ENCODE measurements at regions not wholly inside any gene's neighbourhood (a gene's known extent, or its start where the extent isn't known, plus 50 kb on each side); places are given as distances from the start of the nearest gene placed in this dataset.

DNA sequence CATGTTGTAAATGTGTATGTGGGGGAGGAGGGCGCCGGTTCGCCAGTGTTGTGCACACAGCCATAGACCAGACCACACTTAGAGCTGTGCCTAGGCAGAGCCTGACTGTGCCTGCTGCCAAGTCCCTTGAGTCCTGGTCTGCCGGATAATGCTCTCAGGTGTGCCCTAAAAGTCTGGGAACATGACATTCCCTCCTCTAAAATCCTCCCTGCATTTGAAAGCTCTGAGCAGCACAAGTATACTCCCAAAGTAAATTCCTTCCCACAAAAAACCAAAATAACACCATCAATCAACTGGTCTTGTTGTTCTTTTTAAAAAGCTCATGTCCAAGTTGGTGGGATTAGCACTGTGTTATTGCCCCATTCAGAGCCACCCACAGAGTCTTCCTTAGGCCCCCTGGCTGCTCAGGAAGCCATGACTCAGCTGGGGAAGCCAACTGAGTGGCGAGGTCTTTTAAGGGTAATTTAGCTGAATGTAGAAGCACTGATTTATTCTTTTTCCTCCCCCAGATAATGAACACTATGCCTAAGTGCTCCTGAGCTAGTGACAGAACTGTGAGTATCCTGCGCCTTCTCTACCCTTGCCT, 147.8 kb upstream of the MCTP2 start:
- Histone ChIP-seq H3K9me3 (ENCODE audit: control insufficient read depth in 2 of 2, insufficient read depth in 1 of 2, low read depth in 1 of 2, low read length in 1 of 2) (peaks cover 0 to 2% of the 10 kb centered on the region in 2 donors), H3K27me3 (ENCODE audit: control insufficient read depth in 1 of 2, insufficient read depth in 2 of 2, low read length in 2 of 2) (no peaks in the 10 kb centered on the region), H3K4me1 (ENCODE audit: control insufficient read depth in 2 of 2, insufficient read depth in 2 of 2, low read length in 1 of 2) (peaks cover 0 to 7% of the 10 kb centered on the region in 2 donors), H3K36me3 (ENCODE audit: control insufficient read depth in 2 of 2, insufficient read depth in 2 of 2, low read length in 1 of 2) (no peaks in the 10 kb centered on the region), H3K27ac (ENCODE audit: low read depth in 2 of 2, low read length in 1 of 2) (peak overlapping the region; percentile 31 to 37), H3K4me3 (ENCODE audit: low read depth in 1 of 2, low read length in 2 of 2) (no peak overlapping the region)
- 64 to 66% methylated on average over 6 of the region's 6 CpGs for WGBS, 2 donors

DNA sequence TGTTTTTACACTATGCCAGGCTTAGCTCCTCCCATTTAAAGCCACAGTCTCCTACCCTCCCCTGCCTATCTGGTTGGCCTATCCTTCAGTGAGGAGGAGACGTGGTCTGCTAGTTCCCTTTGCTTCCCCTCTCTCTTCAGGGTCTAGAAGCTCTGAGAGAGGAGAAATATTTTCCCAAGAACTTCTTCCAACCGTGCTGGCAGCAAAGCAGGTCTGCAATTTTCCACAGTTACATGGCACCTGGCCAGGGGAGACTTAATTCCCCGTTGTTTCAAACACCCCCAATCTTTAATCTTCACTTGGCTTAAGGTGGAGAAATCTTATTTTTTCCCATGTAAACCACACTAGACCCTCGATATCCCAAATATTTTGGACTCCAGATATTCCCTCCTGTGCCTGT, 149.5 kb upstream of the MCTP2 start:
- peaks cover 0 to 7% of the 10 kb centered on the region in 2 donors for H3K4me1 ChIP-seq (ENCODE audit: control insufficient read depth in 2 of 2, insufficient read depth in 2 of 2, low read length in 1 of 2)
- no peak overlapping the region for H3K4me3 ChIP-seq (ENCODE audit: low read depth in 1 of 2, low read length in 2 of 2)
- H3K27me3 ChIP-seq (ENCODE audit: control insufficient read depth in 1 of 2, insufficient read depth in 2 of 2, low read length in 2 of 2): no peaks in the 10 kb centered on the region
- peaks cover 0 to 2% of the 10 kb centered on the region in 2 donors for H3K9me3 ChIP-seq (ENCODE audit: control insufficient read depth in 2 of 2, insufficient read depth in 1 of 2, low read depth in 1 of 2, low read length in 1 of 2)
- no peaks in the 10 kb centered on the region for H3K36me3 ChIP-seq (ENCODE audit: control insufficient read depth in 2 of 2, insufficient read depth in 2 of 2, low read length in 1 of 2)
- H3K27ac ChIP-seq (ENCODE audit: low read depth in 2 of 2, low read length in 1 of 2): peak overlapping the region in 1 of 2 donors; percentile 3
- WGBS, 2 donors: 47% methylated on average over 4 of the region's 4 CpGs

DNA sequence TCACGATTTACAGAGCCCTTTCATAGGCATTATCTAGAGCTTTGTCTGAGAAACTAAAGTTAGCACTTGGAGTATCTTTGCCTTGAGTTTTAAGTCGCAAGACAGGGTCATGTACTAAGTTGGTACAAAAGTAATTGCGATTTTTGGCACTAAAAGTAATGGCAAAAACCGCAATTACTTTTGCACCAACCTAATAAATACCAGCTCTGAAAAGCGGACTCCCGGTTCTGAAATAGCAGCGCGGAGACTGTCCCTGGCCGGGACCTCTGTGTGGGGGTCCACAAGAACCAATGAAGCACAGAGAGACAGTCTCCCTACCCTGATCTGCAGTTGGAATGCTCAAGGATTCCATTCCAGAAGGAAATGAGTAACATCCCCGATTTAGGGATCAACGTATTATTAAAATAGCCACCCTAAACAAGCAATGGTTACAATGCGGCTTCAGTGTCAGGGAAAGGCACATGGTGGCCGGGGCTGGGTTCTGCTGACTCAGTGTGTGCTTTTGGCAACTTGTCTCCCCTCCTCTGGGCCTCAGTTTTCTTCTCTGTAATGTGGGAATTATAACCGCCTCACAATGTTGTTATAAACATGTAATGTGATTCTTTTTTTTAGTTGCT, 150.3 kb upstream of the MCTP2 start:
- 77% methylated on average over 14 of the region's 14 CpGs for WGBS, 2 donors
- peaks cover 0 to 7% of the 10 kb centered on the region in 2 donors for H3K4me1 ChIP-seq (ENCODE audit: control insufficient read depth in 2 of 2, insufficient read depth in 2 of 2, low read length in 1 of 2)
- H3K9me3 ChIP-seq (ENCODE audit: control insufficient read depth in 2 of 2, insufficient read depth in 1 of 2, low read depth in 1 of 2, low read length in 1 of 2): peaks cover 0 to 2% of the 10 kb centered on the region in 2 donors
- no peaks in the 10 kb centered on the region for H3K36me3 ChIP-seq (ENCODE audit: control insufficient read depth in 2 of 2, insufficient read depth in 2 of 2, low read length in 1 of 2)
- H3K4me3 ChIP-seq (ENCODE audit: low read depth in 1 of 2, low read length in 2 of 2): peak overlapping the region in 1 of 2 donors; percentile 0
- H3K27me3 ChIP-seq (ENCODE audit: control insufficient read depth in 1 of 2, insufficient read depth in 2 of 2, low read length in 2 of 2): no peaks in the 10 kb centered on the region
- H3K27ac ChIP-seq (ENCODE audit: low read depth in 2 of 2, low read length in 1 of 2): peak overlapping the region; percentile 84 to 92

DNA sequence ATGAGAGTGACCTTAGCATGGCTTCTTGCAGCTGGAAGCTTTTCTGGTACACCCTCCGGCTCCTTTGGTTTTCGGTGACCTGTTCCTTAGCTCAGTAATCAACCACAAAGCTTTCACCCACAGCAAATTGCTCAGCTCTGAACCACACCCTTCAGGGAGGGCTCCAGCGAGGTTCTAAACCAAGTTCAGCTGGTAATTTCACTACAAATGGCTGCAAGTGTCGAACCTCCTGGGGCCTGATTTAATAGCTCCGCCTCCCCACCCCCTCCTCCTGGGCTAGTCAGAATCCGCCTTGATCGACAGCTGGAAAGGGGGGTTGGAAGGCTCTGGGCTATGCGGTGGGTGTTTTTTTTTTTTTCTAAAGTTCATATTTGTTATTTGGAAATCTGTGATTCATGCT, 150.9 kb upstream of the MCTP2 start:
- 40 to 44% methylated on average over 8 of the region's 8 CpGs for WGBS, 2 donors
- peak overlapping the region; percentile 84 to 92 for H3K27ac ChIP-seq (ENCODE audit: low read depth in 2 of 2, low read length in 1 of 2)
- peaks cover 0 to 7% of the 10 kb centered on the region in 2 donors for H3K4me1 ChIP-seq (ENCODE audit: control insufficient read depth in 2 of 2, insufficient read depth in 2 of 2, low read length in 1 of 2)
- no peaks in the 10 kb centered on the region for H3K36me3 ChIP-seq (ENCODE audit: control insufficient read depth in 2 of 2, insufficient read depth in 2 of 2, low read length in 1 of 2)
- peak overlapping the region in 1 of 2 donors; percentile 0 for H3K4me3 ChIP-seq (ENCODE audit: low read depth in 1 of 2, low read length in 2 of 2)
- H3K27me3 ChIP-seq (ENCODE audit: control insufficient read depth in 1 of 2, insufficient read depth in 2 of 2, low read length in 2 of 2): no peaks in the 10 kb centered on the region
- peaks cover 0 to 2% of the 10 kb centered on the region in 2 donors for H3K9me3 ChIP-seq (ENCODE audit: control insufficient read depth in 2 of 2, insufficient read depth in 1 of 2, low read depth in 1 of 2, low read length in 1 of 2)

DNA sequence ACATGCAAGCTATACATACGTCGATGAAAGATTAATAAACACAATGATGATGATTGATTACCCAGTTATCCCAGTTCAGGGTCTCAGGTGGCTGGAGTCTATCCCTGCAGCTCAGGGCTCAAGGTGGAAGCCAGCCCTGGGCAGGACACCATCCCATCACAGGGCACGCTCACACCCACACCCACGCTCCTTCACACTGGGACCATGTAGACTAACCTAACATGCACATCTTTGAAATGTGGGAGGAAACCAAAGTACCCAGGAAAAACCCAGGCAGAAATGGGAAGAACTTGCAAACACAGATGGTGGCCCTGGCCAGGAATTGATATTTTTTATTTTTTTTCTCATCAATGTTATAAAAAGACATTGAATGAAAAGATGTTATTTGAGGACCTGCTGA, 151.4 kb upstream of the MCTP2 start:
- Histone ChIP-seq H3K4me1 (ENCODE audit: control insufficient read depth in 2 of 2, insufficient read depth in 2 of 2, low read length in 1 of 2) (peaks cover 0 to 7% of the 10 kb centered on the region in 2 donors), H3K4me3 (ENCODE audit: low read depth in 1 of 2, low read length in 2 of 2) (no peak overlapping the region), H3K9me3 (ENCODE audit: control insufficient read depth in 2 of 2, insufficient read depth in 1 of 2, low read depth in 1 of 2, low read length in 1 of 2) (peaks cover 0 to 2% of the 10 kb centered on the region in 2 donors), H3K36me3 (ENCODE audit: control insufficient read depth in 2 of 2, insufficient read depth in 2 of 2, low read length in 1 of 2) (no peaks in the 10 kb centered on the region), H3K27me3 (ENCODE audit: control insufficient read depth in 1 of 2, insufficient read depth in 2 of 2, low read length in 2 of 2) (no peaks in the 10 kb centered on the region), H3K27ac (ENCODE audit: low read depth in 2 of 2, low read length in 1 of 2) (peak overlapping the region; percentile 84 to 87)
- 77 to 83% methylated on average over 4 of the region's 4 CpGs for WGBS, 2 donors

DNA sequence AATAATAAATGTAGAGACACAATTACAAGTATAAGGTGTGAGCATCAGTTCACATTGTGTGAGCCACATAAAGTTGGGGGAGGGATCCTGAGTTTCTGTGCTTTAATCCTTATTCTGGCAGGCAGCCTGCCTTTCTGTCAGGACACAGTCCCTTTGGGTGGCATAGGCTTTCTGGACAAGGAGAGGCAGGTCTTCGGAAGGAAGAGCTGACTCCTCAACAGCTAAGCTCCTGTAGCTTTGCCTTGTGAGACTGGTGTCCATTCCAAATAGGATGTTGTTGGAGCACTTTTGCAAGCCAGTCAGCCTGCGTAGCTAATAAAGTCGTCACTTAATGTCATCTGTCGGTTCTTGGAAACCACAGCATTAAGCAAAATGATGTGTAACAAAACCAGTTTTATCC, 151.9 kb upstream of the MCTP2 start:
- 49 to 58% methylated on average over 4 of the region's 4 CpGs for WGBS, 2 donors
- peaks cover 0 to 2% of the 10 kb centered on the region in 2 donors for H3K9me3 ChIP-seq (ENCODE audit: control insufficient read depth in 2 of 2, insufficient read depth in 1 of 2, low read depth in 1 of 2, low read length in 1 of 2)
- H3K36me3 ChIP-seq (ENCODE audit: control insufficient read depth in 2 of 2, insufficient read depth in 2 of 2, low read length in 1 of 2): no peaks in the 10 kb centered on the region
- H3K4me1 ChIP-seq (ENCODE audit: control insufficient read depth in 2 of 2, insufficient read depth in 2 of 2, low read length in 1 of 2): peaks cover 0 to 7% of the 10 kb centered on the region in 2 donors
- no peaks in the 10 kb centered on the region for H3K27me3 ChIP-seq (ENCODE audit: control insufficient read depth in 1 of 2, insufficient read depth in 2 of 2, low read length in 2 of 2)
- H3K27ac ChIP-seq (ENCODE audit: low read depth in 2 of 2, low read length in 1 of 2): peak overlapping the region; percentile 38 to 77
- H3K4me3 ChIP-seq (ENCODE audit: low read depth in 1 of 2, low read length in 2 of 2): no peak overlapping the region

DNA sequence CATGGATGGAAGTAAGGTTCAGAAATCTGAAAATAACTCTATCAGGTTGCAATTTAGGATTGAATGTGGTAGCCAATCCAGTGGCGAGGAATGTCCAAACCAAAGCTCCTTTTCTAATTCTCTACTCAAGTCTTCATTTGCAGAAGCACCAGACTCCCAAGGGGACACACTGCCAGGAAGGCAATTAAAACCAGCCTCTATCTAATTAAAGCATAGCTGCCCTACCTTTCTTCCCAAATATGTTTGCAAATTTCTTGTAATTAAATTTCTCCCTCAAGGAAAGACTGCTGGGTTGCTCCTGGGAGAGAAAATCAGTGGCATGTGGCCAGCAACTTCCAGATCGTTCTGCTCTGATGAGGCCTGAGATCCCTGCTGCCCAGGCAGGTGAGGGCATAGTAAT, 153.4 kb upstream of the MCTP2 start:
- Histone ChIP-seq H3K27me3 (ENCODE audit: control insufficient read depth in 1 of 2, insufficient read depth in 2 of 2, low read length in 2 of 2) (no peaks in the 10 kb centered on the region), H3K4me3 (ENCODE audit: low read depth in 1 of 2, low read length in 2 of 2) (no peak overlapping the region), H3K36me3 (ENCODE audit: control insufficient read depth in 2 of 2, insufficient read depth in 2 of 2, low read length in 1 of 2) (no peaks in the 10 kb centered on the region), H3K9me3 (ENCODE audit: control insufficient read depth in 2 of 2, insufficient read depth in 1 of 2, low read depth in 1 of 2, low read length in 1 of 2) (peaks cover 0 to 2% of the 10 kb centered on the region in 2 donors), H3K27ac (ENCODE audit: low read depth in 2 of 2, low read length in 1 of 2) (peak overlapping the region in 1 of 2 donors; percentile 37), H3K4me1 (ENCODE audit: control insufficient read depth in 2 of 2, insufficient read depth in 2 of 2, low read length in 1 of 2) (peaks cover 0 to 2% of the 10 kb centered on the region in 2 donors)
- WGBS, 2 donors: 68 to 70% methylated on average over 2 of the region's 2 CpGs

DNA sequence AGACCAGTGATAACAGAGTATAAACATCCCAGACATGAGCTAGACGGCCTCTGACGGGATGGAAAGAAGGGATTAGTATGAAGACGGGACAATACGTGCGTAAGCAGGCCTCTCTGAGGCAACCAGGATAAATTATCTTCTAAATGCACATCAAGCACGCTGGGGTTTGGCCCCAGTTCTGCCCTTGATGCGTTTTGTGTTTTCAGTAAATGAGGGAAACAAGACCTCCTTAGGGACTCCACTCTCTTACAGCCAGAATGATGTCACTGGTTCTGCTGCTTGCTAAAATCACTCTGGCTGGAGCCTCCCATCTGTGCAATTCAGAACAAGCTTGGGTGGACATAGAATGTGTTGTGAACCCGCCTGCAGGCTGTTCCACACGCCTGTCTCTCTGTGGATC, 156.0 kb upstream of the MCTP2 start:
- peak overlapping the region; percentile 17 to 69 for H3K27ac ChIP-seq (ENCODE audit: low read depth in 2 of 2, low read length in 1 of 2)

DNA sequence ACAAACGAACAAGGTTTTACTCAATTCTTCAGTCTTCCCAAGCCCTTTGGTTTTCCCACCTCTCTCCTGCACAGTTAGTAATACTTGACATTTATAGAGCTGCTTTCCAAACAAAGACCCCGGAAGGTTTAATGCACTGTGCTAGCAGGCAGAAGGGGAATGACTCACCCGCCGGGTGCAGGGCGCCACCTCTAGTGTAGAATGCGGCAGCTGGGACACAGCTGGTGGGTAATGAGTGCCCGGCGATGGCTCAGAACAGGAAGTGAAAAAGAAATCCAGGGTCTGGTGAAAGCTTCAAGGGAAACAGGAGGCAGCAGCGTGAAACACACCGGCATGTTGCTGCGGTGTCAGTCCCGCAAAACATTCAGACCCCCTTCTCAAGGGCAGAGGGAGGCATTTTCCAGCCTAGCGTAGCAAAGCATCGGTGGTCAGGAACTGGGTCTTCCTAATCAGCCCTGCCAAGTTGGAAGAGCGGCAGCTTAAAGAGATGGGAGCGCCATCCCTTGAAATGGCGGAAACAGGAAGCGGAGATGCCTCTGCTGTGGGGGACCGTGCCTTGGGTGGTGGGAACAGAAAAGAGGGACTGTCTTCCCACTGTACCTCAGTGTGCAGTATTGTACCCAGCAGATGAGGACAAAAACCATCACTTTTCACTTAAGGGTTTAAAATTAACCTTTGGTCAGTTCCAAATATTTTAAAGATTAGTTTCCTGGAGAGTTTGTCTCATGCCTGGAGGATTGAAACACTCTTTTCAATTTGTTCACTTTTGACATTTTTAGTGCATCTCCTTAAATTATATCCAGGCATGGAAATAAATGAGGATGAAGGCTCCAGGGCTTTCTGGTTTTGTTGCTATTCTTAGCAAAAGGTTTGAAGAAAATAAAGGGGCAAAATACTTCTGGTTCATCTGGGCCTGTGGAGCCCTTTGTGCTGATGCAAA, 160.7 kb upstream of the MCTP2 start:
- Histone ChIP-seq H3K36me3 (ENCODE audit: control insufficient read depth in 2 of 2, insufficient read depth in 2 of 2, low read length in 1 of 2) (no peaks in the 10 kb centered on the region), H3K27ac (ENCODE audit: low read depth in 2 of 2, low read length in 1 of 2) (no peak overlapping the region)

More for the DNA sequence above, 156.0 kb upstream of the MCTP2 start:
- Histone ChIP-seq H3K4me3 (ENCODE audit: low read depth in 1 of 2, low read length in 2 of 2) (no peak overlapping the region), H3K4me1 (ENCODE audit: control insufficient read depth in 2 of 2, insufficient read depth in 2 of 2, low read length in 1 of 2) (no peaks in the 10 kb centered on the region), H3K36me3 (ENCODE audit: control insufficient read depth in 2 of 2, insufficient read depth in 2 of 2, low read length in 1 of 2) (no peaks in the 10 kb centered on the region), H3K27me3 (ENCODE audit: control insufficient read depth in 1 of 2, insufficient read depth in 2 of 2, low read length in 2 of 2) (no peaks in the 10 kb centered on the region), H3K9me3 (ENCODE audit: control insufficient read depth in 2 of 2, insufficient read depth in 1 of 2, low read depth in 1 of 2, low read length in 1 of 2) (peaks cover 0 to 2% of the 10 kb centered on the region in 2 donors)
- WGBS, 2 donors: 29 to 32% methylated on average over 9 of the region's 9 CpGs

More for the DNA sequence above, 160.7 kb upstream of the MCTP2 start:
- Histone ChIP-seq H3K9me3 (ENCODE audit: control insufficient read depth in 2 of 2, insufficient read depth in 1 of 2, low read depth in 1 of 2, low read length in 1 of 2) (peaks cover 0 to 2% of the 10 kb centered on the region in 2 donors), H3K4me1 (ENCODE audit: control insufficient read depth in 2 of 2, insufficient read depth in 2 of 2, low read length in 1 of 2) (no peaks in the 10 kb centered on the region), H3K4me3 (ENCODE audit: low read depth in 1 of 2, low read length in 2 of 2) (no peak overlapping the region), H3K27me3 (ENCODE audit: control insufficient read depth in 1 of 2, insufficient read depth in 2 of 2, low read length in 2 of 2) (no peaks in the 10 kb centered on the region)
- WGBS, 2 donors: 73 to 78% methylated on average over 19 of the region's 19 CpGs

All from esophagus (tissue), 2 donors.